NCI-H187 (cell line): ENCODE measurements at regions not wholly inside any gene's neighbourhood (a gene's known extent, or its start where the extent isn't known, plus 50 kb on each side); places are given as distances from the start of the nearest gene placed in this dataset.

Source experiments
- DNase-seq, 2 experiments: peaks; one replicate each; lab custom pipeline; 2025; lab: John Stamatoyannopoulos, UW

- no peak for DNase-seq
Measured at GRCh38 chr13:106034201-106034600, 501.3 kb downstream of the EFNB2 start.

- no peak for DNase-seq
Measured at GRCh38 chr13:106033659-106034058, 501.8 kb downstream of the EFNB2 start.

GRCh38 chr13:106032441-106032840, 503.0 kb downstream of the EFNB2 start:
- DNase-seq: no peak

- no peak for DNase-seq
Measured at GRCh38 chr13:106029676-106030290, 505.7 kb downstream of the EFNB2 start.

GRCh38 chr13:106028911-106029310, 506.6 kb downstream of the EFNB2 start:
- no peak for DNase-seq

GRCh38 chr13:106011600-106011999, 523.9 kb downstream of the EFNB2 start:
- DNase-seq: no peak

GRCh38 chr13:106010836-106011235, 524.6 kb downstream of the EFNB2 start:
- DNase-seq: no peak

GRCh38 chr13:106008540-106008939, 526.9 kb downstream of the EFNB2 start:
- DNase-seq: no peak

- DNase-seq: no peak
Measured at GRCh38 chr13:106007156-106007555, 528.3 kb downstream of the EFNB2 start.

GRCh38 chr13:106003651-106004050, 531.8 kb downstream of the EFNB2 start:
- DNase-seq: no peak

GRCh38 chr13:106001443-106001842, 534.0 kb downstream of the EFNB2 start:
- DNase-seq: no peak

GRCh38 chr13:105997581-105998550, 537.6 kb downstream of the EFNB2 start:
- DNase-seq: no peak

- no peak for DNase-seq
Measured at GRCh38 chr13:105996391-105997025, 539.0 kb downstream of the EFNB2 start.

GRCh38 chr13:105994340-105994739, 541.1 kb downstream of the EFNB2 start:
- no peak for DNase-seq

- no peak for DNase-seq
Measured at GRCh38 chr13:105991622-105992277, 543.7 kb downstream of the EFNB2 start.

GRCh38 chr13:105991131-105991530, 544.3 kb downstream of the EFNB2 start:
- DNase-seq: no peak

- no peak for DNase-seq
Measured at GRCh38 chr13:105990256-105990958, 545.1 kb downstream of the EFNB2 start.

GRCh38 chr13:105984646-105985045, 550.8 kb downstream of the EFNB2 start:
- no peak for DNase-seq

GRCh38 chr13:105984236-105984635, 551.2 kb downstream of the EFNB2 start:
- DNase-seq: no peak

- no peak for DNase-seq
Measured at GRCh38 chr13:105982219-105982930, 553.1 kb downstream of the EFNB2 start.
